Astrocyte (in vitro differentiated cells and primary cell): ENCODE measurements at regions not wholly inside any gene's neighbourhood (a gene's known extent, or its start where the extent isn't known, plus 50 kb on each side); places are given as distances from the start of the nearest gene placed in this dataset.
A peak's percentile ranks its signal among the peaks of the same experiment; 100 is the strongest.

Experiments
- DNase-seq: peaks from one replicate; pipeline ENCODE4 v3.0.0-alpha.2; 2010; ENCODE audit warnings: low read depth
- FAIRE-seq: peaks from 2 replicates; lab custom pipeline; 2011; peaks lifted over from hg19 to GRCh38; lab: Jason Lieb, UNC
- H2AFZ ChIP-seq: 2 replicates; pipeline ENCODE4 v1.6.0; 2012; ENCODE audit warnings: low read depth, low read length, inconsistent platforms
- H3K27ac ChIP-seq: 2 replicates; pipeline ENCODE4 v1.5.1; 2011; ENCODE audit warnings: low read depth, low read length, inconsistent platforms
- H3K27me3 ChIP-seq: 2 replicates; pipeline ENCODE4 v1.6.0; 2011; ENCODE audit warnings: low read length, inconsistent platforms; ENCODE audit not compliant: insufficient read depth
- H3K36me3 ChIP-seq: 2 replicates; pipeline ENCODE4 v1.5.1; 2011; ENCODE audit warnings: low read length, inconsistent platforms; ENCODE audit not compliant: insufficient read depth
- H3K4me1 ChIP-seq: 2 replicates; pipeline ENCODE4 v1.5.1; 2011; ENCODE audit warnings: low read length, inconsistent platforms; ENCODE audit not compliant: insufficient read depth
- H3K4me2 ChIP-seq: 2 replicates; pipeline ENCODE4 v1.6.0; 2012; ENCODE audit warnings: low read length, inconsistent platforms
- H3K4me3 ChIP-seq: 2 replicates; pipeline ENCODE4 v1.5.1; 2011; ENCODE audit warnings: low read depth, mild to moderate bottlenecking, low read length, inconsistent platforms; ENCODE audit not compliant: insufficient read depth
- H3K79me2 ChIP-seq: 2 replicates; pipeline ENCODE4 v1.6.0; 2012; ENCODE audit warnings: mild to moderate bottlenecking, low read length, inconsistent platforms; ENCODE audit not compliant: insufficient read depth
- H3K9ac ChIP-seq: 2 replicates; pipeline ENCODE4 v1.6.0; 2012; ENCODE audit warnings: mild to moderate bottlenecking, low read length, inconsistent platforms
- H3K9me3 ChIP-seq: 2 replicates; pipeline ENCODE4 v1.5.1; 2012; ENCODE audit warnings: low read depth, mild to moderate bottlenecking, low read length, inconsistent platforms; ENCODE audit not compliant: insufficient read depth
- H4K20me1 ChIP-seq: 2 replicates; pipeline ENCODE4 v1.6.0; 2012; ENCODE audit warnings: low read length, inconsistent platforms; ENCODE audit not compliant: insufficient read depth
- H3K27ac Mint-ChIP-seq: one replicate; pipeline ENCODE4 v1.8.0; 2021; ENCODE audit warnings: mild to moderate bottlenecking, mixed read lengths; ENCODE audit not compliant: unreplicated experiment
- H3K27me3 Mint-ChIP-seq: one replicate; pipeline ENCODE4 v1.8.0; 2021; ENCODE audit warnings: low read depth, mixed read lengths; ENCODE audit not compliant: unreplicated experiment
- H3K36me3 Mint-ChIP-seq: one replicate; pipeline ENCODE4 v1.8.0; 2021; ENCODE audit warnings: low read depth, mixed read lengths; ENCODE audit not compliant: unreplicated experiment
- H3K4me1 Mint-ChIP-seq: one replicate; pipeline ENCODE4 v1.8.0; 2021; ENCODE audit warnings: low read depth, mixed read lengths; ENCODE audit not compliant: unreplicated experiment
- H3K4me3 Mint-ChIP-seq: one replicate; pipeline ENCODE4 v1.8.0; 2021; ENCODE audit warnings: mild to moderate bottlenecking, moderate library complexity, mixed read lengths; ENCODE audit not compliant: unreplicated experiment
- H3K9me3 Mint-ChIP-seq: one replicate; pipeline ENCODE4 v1.8.0; 2021; ENCODE audit warnings: mild to moderate bottlenecking, mixed read lengths; ENCODE audit not compliant: unreplicated experiment
- EZH2 ChIP-seq: IDR thresholded peaks from 2 replicates; pipeline ENCODE4 v1.6.1; 2012; ENCODE audit warnings: mild to moderate bottlenecking, low read length, inconsistent platforms; ENCODE audit not compliant: insufficient read depth
- TF ChIP-seq, protein P1 (sequence below): IDR thresholded peaks from 2 replicates; pipeline ENCODE4 v1.5.1; 2011; ENCODE audit warnings: low read depth, mild to moderate bottlenecking, inconsistent platforms, low read length, moderate library complexity; ENCODE audit not compliant: insufficient read depth

DNA sequence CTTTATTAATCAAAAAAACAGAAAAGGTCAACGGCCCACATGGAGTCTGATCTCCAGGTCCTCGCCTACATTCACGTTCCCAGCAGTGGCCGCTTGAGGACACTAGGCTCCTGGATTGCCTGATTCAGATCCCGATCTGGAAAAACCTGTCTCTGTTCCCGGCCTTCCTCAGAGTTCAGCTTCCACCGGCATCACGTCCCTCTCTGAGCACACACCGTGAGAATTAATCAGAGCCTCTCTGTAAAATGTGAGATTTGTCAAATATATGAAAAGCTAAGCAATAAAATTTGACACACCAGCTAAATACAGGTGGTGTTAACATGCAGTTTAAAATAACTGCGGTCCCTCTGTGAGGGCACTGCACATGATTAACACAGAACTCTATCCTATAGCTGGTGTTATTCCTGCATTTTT lies 122.8 kb upstream of the COL21A1 start:
- DNase-seq, result peak; percentile 54
- H3K4me1 ChIP-seq, result peaks cover 25% of the 10 kb centered on the region
- H3K9me3 ChIP-seq, result no peaks in the 10 kb centered on the region
- H3K4me2 ChIP-seq, result peak overlapping the region; percentile 79
- peaks cover 27% of the 10 kb centered on the region for H3K4me1 Mint-ChIP-seq
- H2AFZ ChIP-seq, result no peak overlapping the region
- no peak overlapping the region for H3K4me3 ChIP-seq
- H3K27ac Mint-ChIP-seq, result peak overlapping the region; percentile 94
- no peak overlapping the region for H3K4me3 Mint-ChIP-seq
- no peaks in the 10 kb centered on the region for H3K9me3 Mint-ChIP-seq
- peak overlapping the region; percentile 68 for H3K9ac ChIP-seq
- no peaks in the 10 kb centered on the region for H3K36me3 ChIP-seq
- no peak for FAIRE-seq
- H3K27ac ChIP-seq, result peak overlapping the region; percentile 75
- H4K20me1 ChIP-seq, result no peaks in the 10 kb centered on the region
- H3K27me3 Mint-ChIP-seq, result no peaks in the 10 kb centered on the region
- H3K27me3 ChIP-seq, result no peaks in the 10 kb centered on the region
- H3K79me2 ChIP-seq, result no peaks in the 10 kb centered on the region
- TF ChIP-seq EZH2, result no peak
- TF ChIP-seq, protein P1, sequence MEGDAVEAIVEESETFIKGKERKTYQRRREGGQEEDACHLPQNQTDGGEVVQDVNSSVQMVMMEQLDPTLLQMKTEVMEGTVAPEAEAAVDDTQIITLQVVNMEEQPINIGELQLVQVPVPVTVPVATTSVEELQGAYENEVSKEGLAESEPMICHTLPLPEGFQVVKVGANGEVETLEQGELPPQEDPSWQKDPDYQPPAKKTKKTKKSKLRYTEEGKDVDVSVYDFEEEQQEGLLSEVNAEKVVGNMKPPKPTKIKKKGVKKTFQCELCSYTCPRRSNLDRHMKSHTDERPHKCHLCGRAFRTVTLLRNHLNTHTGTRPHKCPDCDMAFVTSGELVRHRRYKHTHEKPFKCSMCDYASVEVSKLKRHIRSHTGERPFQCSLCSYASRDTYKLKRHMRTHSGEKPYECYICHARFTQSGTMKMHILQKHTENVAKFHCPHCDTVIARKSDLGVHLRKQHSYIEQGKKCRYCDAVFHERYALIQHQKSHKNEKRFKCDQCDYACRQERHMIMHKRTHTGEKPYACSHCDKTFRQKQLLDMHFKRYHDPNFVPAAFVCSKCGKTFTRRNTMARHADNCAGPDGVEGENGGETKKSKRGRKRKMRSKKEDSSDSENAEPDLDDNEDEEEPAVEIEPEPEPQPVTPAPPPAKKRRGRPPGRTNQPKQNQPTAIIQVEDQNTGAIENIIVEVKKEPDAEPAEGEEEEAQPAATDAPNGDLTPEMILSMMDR, result peak; percentile 25
- no peaks in the 10 kb centered on the region for H3K36me3 Mint-ChIP-seq

DNA sequence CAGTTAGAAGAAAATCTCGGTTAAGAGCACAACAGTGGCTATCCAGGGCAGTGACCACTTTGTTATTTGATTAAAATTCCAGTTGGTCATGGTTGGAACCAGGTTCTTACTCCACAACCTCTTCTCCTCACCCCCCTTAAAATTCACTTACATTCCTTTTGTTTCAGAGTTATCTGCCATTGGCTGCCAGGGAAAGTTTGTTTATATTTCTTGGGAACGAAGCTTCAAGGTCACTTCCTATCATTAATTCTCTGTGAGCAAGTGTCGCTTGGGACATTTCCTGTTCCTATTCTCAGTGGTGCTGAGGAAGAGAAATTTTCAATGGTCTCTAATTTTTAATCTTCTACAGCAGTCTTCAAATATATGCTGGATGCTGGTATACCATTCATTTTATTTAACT lies 121.1 kb upstream of the COL21A1 start:
- Histone ChIP-seq H3K27me3 (no peaks in the 10 kb centered on the region), H3K4me1 (peaks cover 35% of the 10 kb centered on the region), H3K36me3 (no peaks in the 10 kb centered on the region), H3K4me2 (no peak overlapping the region), H3K9me3 (no peaks in the 10 kb centered on the region), H3K79me2 (no peaks in the 10 kb centered on the region), H3K4me3 (no peak overlapping the region), H4K20me1 (no peaks in the 10 kb centered on the region), H3K27ac (no peak overlapping the region), H2AFZ (no peak overlapping the region), H3K9ac (no peak overlapping the region)
- DNase-seq (peak; percentile 59), FAIRE-seq (no peak)
- no peak overlapping the region for H3K4me3 Mint-ChIP-seq
- H3K4me1 Mint-ChIP-seq, result peaks cover 26% of the 10 kb centered on the region
- TF ChIP-seq, protein P1, result no peak
- no peak for TF ChIP-seq EZH2
- no peaks in the 10 kb centered on the region for H3K27me3 Mint-ChIP-seq
- H3K9me3 Mint-ChIP-seq, result no peaks in the 10 kb centered on the region
- H3K27ac Mint-ChIP-seq, result no peak overlapping the region
- H3K36me3 Mint-ChIP-seq, result no peaks in the 10 kb centered on the region

DNA sequence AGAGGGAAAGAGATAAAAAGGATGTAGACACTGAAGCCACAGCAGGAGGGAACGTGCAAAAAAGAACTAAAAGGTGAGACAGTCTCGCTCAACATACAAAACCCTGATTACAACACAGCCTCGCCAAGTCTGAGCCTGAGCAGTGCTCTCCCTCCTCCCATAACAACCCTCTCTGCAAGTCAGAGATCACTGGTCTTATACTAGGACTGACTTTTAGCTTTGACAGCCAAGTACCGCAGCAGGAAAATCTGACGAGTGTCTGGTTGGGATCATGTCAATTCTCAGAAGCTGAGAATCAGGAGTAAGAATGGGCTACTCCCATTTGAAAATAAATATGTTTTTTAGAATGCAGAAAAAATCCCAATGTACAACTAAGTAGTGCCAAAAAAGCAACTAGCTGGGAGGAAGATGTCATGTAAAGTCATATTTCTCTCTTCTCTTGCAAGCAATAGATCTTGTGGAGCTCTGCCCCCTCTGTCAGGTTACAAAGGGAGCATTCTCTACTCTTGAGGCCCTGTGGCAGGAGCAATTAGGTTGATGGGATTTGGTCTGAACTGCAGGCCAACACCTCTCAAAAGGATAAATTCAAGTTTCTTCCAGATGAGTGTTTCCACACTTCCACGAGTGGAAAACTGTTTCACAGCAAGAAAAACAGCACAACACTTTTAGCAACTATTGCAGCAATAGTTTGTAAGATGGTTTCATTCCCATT lies 118.9 kb upstream of the COL21A1 start:
- no peak overlapping the region for H2AFZ ChIP-seq
- no peaks in the 10 kb centered on the region for H3K79me2 ChIP-seq
- no peaks in the 10 kb centered on the region for H3K27me3 ChIP-seq
- no peak overlapping the region for H3K4me3 ChIP-seq
- no peak overlapping the region for H3K4me3 Mint-ChIP-seq
- no peaks in the 10 kb centered on the region for H4K20me1 ChIP-seq
- H3K9me3 ChIP-seq, result no peaks in the 10 kb centered on the region
- H3K9ac ChIP-seq, result no peak overlapping the region
- H3K27me3 Mint-ChIP-seq, result no peaks in the 10 kb centered on the region
- FAIRE-seq, result no peak
- no peak overlapping the region for H3K27ac ChIP-seq
- no peaks in the 10 kb centered on the region for H3K9me3 Mint-ChIP-seq
- H3K36me3 Mint-ChIP-seq, result no peaks in the 10 kb centered on the region
- no peak for DNase-seq
- peak overlapping the region; percentile 43 for H3K27ac Mint-ChIP-seq
- no peak overlapping the region for H3K4me2 ChIP-seq
- TF ChIP-seq EZH2, result no peak
- TF ChIP-seq, protein P1, result no peak
- H3K4me1 Mint-ChIP-seq, result peaks cover 22% of the 10 kb centered on the region
- peaks cover 31% of the 10 kb centered on the region for H3K4me1 ChIP-seq
- no peaks in the 10 kb centered on the region for H3K36me3 ChIP-seq
